DND-41 (cell line): ENCODE measurements at regions not wholly inside any gene's neighbourhood (a gene's known extent, or its start where the extent isn't known, plus 50 kb on each side); places are given as distances from the start of the nearest gene placed in this dataset.

Experiments
- ATAC-seq: fragments of 200-7000 bp; cut with Tn5 transposase; 3 replicates; pipeline ENCODE4 v1.9.1; 2021; ENCODE audit warnings: low read depth; ENCODE audit not compliant: insufficient read depth
- DNase-seq: peaks from one replicate; pipeline ENCODE4 v3.0.0-alpha.2; 2020
- H2AFZ ChIP-seq: 2 replicates; pipeline ENCODE4 v1.6.0; 2012; ENCODE audit warnings: low read depth, low read length
- H3K27ac ChIP-seq: 2 replicates; pipeline ENCODE4 v1.5.1; 2012; ENCODE audit warnings: low read length, inconsistent platforms
- H3K27me3 ChIP-seq: fragments of 200-600 bp; sonication (generic); 2 replicates; pipeline ENCODE4 v1.6.0; 2012; ENCODE audit warnings: low read length, mild to moderate bottlenecking, inconsistent platforms; ENCODE audit not compliant: insufficient read depth, poor library complexity
- H3K36me3 ChIP-seq: 2 replicates; pipeline ENCODE4 v1.5.1; 2012; ENCODE audit warnings: low read length, inconsistent platforms; ENCODE audit not compliant: insufficient read depth
- H3K4me1 ChIP-seq: 2 replicates; pipeline ENCODE4 v1.5.1; 2012; ENCODE audit warnings: mild to moderate bottlenecking, low read length; ENCODE audit not compliant: insufficient read depth
- H3K4me2 ChIP-seq: 2 replicates; pipeline ENCODE4 v1.6.0; 2012; ENCODE audit warnings: mild to moderate bottlenecking, moderate library complexity, low read length, inconsistent platforms; ENCODE audit not compliant: insufficient read depth
- H3K4me3 ChIP-seq, 2 experiments: fragments of 200-600 bp in 1 of 2; shearing (Covaris generic) in 1 of 2; 2 replicates each; pipeline ENCODE4 v1.5.1; 2012 to 2016; ENCODE audit warnings: inconsistent platforms in 2 of 2, low read length in 2 of 2, mild to moderate bottlenecking in 2 of 2, low read depth in 1 of 2, moderate library complexity in 1 of 2
- H3K79me2 ChIP-seq: 2 replicates; pipeline ENCODE4 v1.6.0; 2012; ENCODE audit warnings: low read length, inconsistent platforms; ENCODE audit not compliant: insufficient read depth
- H3K9ac ChIP-seq: 2 replicates; pipeline ENCODE4 v1.6.0; 2012; ENCODE audit warnings: low read depth, mild to moderate bottlenecking, inconsistent platforms, low read length, moderate library complexity
- H3K9me3 ChIP-seq: 2 replicates; pipeline ENCODE4 v1.5.1; 2012; ENCODE audit warnings: low read length, moderate library complexity, mild to moderate bottlenecking, inconsistent platforms; ENCODE audit not compliant: insufficient read depth, severe bottlenecking
- H4K20me1 ChIP-seq: 2 replicates; pipeline ENCODE4 v1.6.0; 2012; ENCODE audit warnings: low read length; ENCODE audit not compliant: insufficient read depth
- EZH2 ChIP-seq: IDR thresholded peaks from 3 replicates; pipeline ENCODE4 v1.6.1; 2012; ENCODE audit warnings: borderline replicate concordance, low read depth, mild to moderate bottlenecking, moderate library complexity, low read length, inconsistent platforms; ENCODE audit not compliant: severe bottlenecking
- TF ChIP-seq, protein P1 (sequence below): IDR thresholded peaks from 2 replicates; pipeline ENCODE4 v1.5.1; 2012; ENCODE audit warnings: borderline replicate concordance, low read length, moderate library complexity, mild to moderate bottlenecking; ENCODE audit not compliant: poor library complexity, severe bottlenecking; ENCODE audit errors: extremely low read depth

DNA sequence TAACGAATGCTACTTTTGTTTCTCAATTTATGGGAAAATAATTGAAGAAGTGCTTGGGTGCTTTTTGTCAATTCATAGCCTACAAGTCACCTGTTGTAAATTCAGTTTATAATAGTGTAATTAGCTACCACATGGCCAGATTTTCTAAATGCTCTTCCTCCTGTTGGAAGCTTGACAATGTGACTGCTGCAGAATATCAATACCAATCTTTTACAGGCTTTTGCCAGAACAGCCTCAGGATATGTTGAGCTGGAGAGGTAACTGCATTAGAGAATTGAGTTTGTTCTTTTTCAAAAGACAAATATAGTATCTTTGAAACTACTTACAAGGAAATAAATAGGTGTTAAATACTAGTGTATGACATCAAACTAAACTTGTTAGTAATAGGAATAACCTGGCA lies 277.8 kb downstream of the POU4F1 start:
- Histone ChIP-seq H3K9me3 (no peaks in the 10 kb centered on the region), H3K27me3 (peaks cover 12% of the 10 kb centered on the region), H3K4me2 (no peak overlapping the region), H3K4me1 (no peaks in the 10 kb centered on the region), H4K20me1 (no peaks in the 10 kb centered on the region), H3K4me3 (no peak overlapping the region), H3K9ac (no peak overlapping the region), H2AFZ (no peak overlapping the region), H3K27ac (no peak overlapping the region), H3K79me2 (no peaks in the 10 kb centered on the region), H3K36me3 (no peaks in the 10 kb centered on the region)
- TF ChIP-seq, protein P1, sequence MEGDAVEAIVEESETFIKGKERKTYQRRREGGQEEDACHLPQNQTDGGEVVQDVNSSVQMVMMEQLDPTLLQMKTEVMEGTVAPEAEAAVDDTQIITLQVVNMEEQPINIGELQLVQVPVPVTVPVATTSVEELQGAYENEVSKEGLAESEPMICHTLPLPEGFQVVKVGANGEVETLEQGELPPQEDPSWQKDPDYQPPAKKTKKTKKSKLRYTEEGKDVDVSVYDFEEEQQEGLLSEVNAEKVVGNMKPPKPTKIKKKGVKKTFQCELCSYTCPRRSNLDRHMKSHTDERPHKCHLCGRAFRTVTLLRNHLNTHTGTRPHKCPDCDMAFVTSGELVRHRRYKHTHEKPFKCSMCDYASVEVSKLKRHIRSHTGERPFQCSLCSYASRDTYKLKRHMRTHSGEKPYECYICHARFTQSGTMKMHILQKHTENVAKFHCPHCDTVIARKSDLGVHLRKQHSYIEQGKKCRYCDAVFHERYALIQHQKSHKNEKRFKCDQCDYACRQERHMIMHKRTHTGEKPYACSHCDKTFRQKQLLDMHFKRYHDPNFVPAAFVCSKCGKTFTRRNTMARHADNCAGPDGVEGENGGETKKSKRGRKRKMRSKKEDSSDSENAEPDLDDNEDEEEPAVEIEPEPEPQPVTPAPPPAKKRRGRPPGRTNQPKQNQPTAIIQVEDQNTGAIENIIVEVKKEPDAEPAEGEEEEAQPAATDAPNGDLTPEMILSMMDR = no peak
- TF ChIP-seq EZH2 = no peak
- ATAC-seq (no peak), DNase-seq (no peak)

DNA sequence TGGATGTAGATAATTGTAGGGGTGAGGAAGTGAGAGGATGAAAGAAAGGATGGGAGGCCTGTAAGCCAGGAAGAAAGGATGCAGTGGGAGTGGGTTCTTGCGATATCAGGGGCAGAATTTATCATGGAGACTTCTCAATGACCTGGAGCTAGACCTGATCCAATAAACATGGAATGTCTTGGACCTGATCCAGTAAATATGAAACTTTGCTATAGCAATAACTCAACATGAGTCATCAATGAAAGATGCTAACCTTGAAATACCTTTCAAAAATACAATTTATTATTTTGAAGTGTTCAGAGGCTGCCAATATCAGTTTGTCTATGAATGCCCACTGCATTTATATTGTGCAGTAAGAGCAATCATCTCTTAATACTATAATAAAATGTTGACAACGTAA lies 279.5 kb downstream of the POU4F1 start:
- Histone ChIP-seq H4K20me1 (no peaks in the 10 kb centered on the region), H3K9me3 (no peaks in the 10 kb centered on the region), H3K36me3 (no peaks in the 10 kb centered on the region), H3K4me2 (no peak overlapping the region), H3K9ac (no peak overlapping the region), H3K27ac (no peak overlapping the region), H3K4me1 (no peaks in the 10 kb centered on the region), H3K4me3 (no peak overlapping the region), H3K79me2 (no peaks in the 10 kb centered on the region), H3K27me3 (peaks cover 6% of the 10 kb centered on the region), H2AFZ (no peak overlapping the region)
- DNase-seq = no peak
- no peak for ATAC-seq
- TF ChIP-seq, protein P1 = no peak
- no peak for TF ChIP-seq EZH2

DNA sequence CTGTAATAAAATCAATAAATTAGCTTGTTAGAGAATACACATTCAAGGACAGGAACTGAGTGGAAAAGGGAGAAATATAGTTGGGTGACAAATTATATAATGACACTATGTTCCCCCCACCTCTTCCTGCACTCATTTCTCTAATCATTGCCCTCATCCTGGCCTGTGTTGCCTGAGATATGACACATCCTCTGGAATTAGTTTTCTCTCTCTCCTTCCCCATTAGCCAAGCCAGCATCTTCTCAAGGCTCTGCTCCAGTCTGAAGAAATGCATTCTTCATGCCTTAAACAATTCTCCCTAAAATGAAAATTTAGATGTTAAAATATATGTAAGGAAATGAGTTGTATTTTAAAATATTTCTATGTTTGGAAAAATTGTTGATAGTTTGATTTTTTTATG lies 280.3 kb downstream of the POU4F1 start:
- H4K20me1 ChIP-seq = no peaks in the 10 kb centered on the region
- no peak overlapping the region for H3K4me3 ChIP-seq
- no peaks in the 10 kb centered on the region for H3K9me3 ChIP-seq
- TF ChIP-seq EZH2 = no peak
- TF ChIP-seq, protein P1 = no peak
- H3K4me2 ChIP-seq = no peak overlapping the region
- no peak overlapping the region for H3K9ac ChIP-seq
- peaks cover 6% of the 10 kb centered on the region for H3K27me3 ChIP-seq
- H3K27ac ChIP-seq = no peak overlapping the region
- no peaks in the 10 kb centered on the region for H3K79me2 ChIP-seq
- H3K36me3 ChIP-seq = no peaks in the 10 kb centered on the region
- DNase-seq (no peak), ATAC-seq (no peak)
- H2AFZ ChIP-seq = no peak overlapping the region
- H3K4me1 ChIP-seq = no peaks in the 10 kb centered on the region

DNA sequence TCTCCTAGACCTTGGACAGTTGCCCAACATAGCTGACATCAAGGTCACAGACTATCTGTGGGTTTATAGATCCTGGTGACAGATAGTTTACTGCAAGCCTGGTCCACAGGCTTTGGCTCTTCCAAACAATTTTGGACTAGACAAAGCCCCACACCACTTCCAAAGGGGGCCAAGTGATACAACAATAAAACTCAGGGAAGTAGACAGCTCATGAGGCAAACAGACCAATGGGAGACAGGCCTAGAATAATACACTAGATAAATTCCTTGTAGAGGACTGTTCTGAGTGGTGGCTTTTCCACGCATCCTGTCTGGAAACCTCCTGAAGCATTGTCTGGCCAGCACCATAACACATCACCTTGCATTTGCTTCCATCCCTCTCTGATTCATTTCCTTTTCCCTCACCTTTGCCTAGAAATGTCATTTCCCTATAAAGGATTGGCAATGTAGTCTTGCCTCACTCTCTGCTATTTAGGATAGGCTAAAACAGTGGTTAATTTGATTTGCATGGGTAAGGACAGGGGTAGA lies 284.2 kb downstream of the POU4F1 start:
- peaks cover 3% of the 10 kb centered on the region for H3K27me3 ChIP-seq
- no peak overlapping the region for H3K9ac ChIP-seq
- no peak overlapping the region for H3K4me2 ChIP-seq
- TF ChIP-seq, protein P1 = no peak
- no peak for TF ChIP-seq EZH2
- H3K9me3 ChIP-seq = no peaks in the 10 kb centered on the region
- ATAC-seq = no peak
- no peak overlapping the region for H2AFZ ChIP-seq
- DNase-seq = no peak
- H3K79me2 ChIP-seq = no peaks in the 10 kb centered on the region
- no peak overlapping the region for H3K27ac ChIP-seq
- H3K4me1 ChIP-seq = no peaks in the 10 kb centered on the region
- no peaks in the 10 kb centered on the region for H3K36me3 ChIP-seq
- H3K4me3 ChIP-seq = no peak overlapping the region
- H4K20me1 ChIP-seq = no peaks in the 10 kb centered on the region
